Panc1 (cell line): ENCODE measurements at regions not wholly inside any gene's neighbourhood (a gene's known extent, or its start where the extent isn't known, plus 50 kb on each side); places are given as distances from the start of the nearest gene placed in this dataset.

Source experiments
- ATAC-seq: fragments of 200-7000 bp; cut with Tn5 transposase; 2 replicates; pipeline ENCODE4 v1.9.1; 2020; ENCODE audit warnings: mild to moderate bottlenecking, moderate library complexity
- BruUV-seq: library from RNA; stranded (reverse); fragments of 400-500 nt; replicated peaks from 2 replicates; lab custom pipeline; 2021; lab: Mats Ljungman, UMichigan
- CTCF ChIA-PET: fragments of 300-600 bp; sonication (Branson Sonifier 250); formaldehyde crosslinking; loops from one replicate; lab custom pipeline; 2022; ENCODE audit warnings: antibody characterized with exemption; lab: Charles Lee
- POLR2A ChIA-PET: fragments of 300-600 bp; sonication (Branson Sonifier 250); formaldehyde crosslinking; loops from one replicate; lab custom pipeline; 2022; ENCODE audit warnings: antibody characterized with exemption; lab: Charles Lee
- DNase-seq: peaks from one replicate; pipeline ENCODE4 v3.0.0-alpha.2; 2010; ENCODE audit warnings: low read depth, low spot score
- H3K27ac ChIP-seq: 2 replicates; pipeline ENCODE4 v1.5.1; 2011; ENCODE audit warnings: mild to moderate bottlenecking, low read length, inconsistent platforms
- H3K27me3 ChIP-seq: fragments of 200-500 bp; sonication (Bioruptor generic); 2 replicates; pipeline ENCODE4 v1.6.0; 2014; ENCODE audit warnings: low read length, inconsistent platforms; ENCODE audit not compliant: control insufficient read depth, insufficient read depth
- H3K36me3 ChIP-seq: fragments of 200-500 bp; sonication (Bioruptor generic); 2 replicates; pipeline ENCODE4 v1.5.1; 2014; ENCODE audit warnings: inconsistent platforms, mild to moderate bottlenecking, low read length, moderate library complexity; ENCODE audit not compliant: control insufficient read depth, insufficient read depth
- H3K4me1 ChIP-seq: 2 replicates; pipeline ENCODE4 v1.5.1; 2011; ENCODE audit warnings: inconsistent platforms, mild to moderate bottlenecking, low read length, moderate library complexity; ENCODE audit not compliant: control insufficient read depth, insufficient read depth
- H3K4me3 ChIP-seq, 2 experiments: 2 replicates each; pipeline ENCODE4 v1.5.1; 2011 to 2012; ENCODE audit warnings: low read depth in 2 of 2, low read length in 2 of 2, mild to moderate bottlenecking in 2 of 2, inconsistent platforms in 1 of 2, moderate library complexity in 1 of 2
- H3K9me3 ChIP-seq: fragments of 200-500 bp; sonication (Bioruptor generic); 2 replicates; pipeline ENCODE4 v1.5.1; 2014; ENCODE audit warnings: low read depth, mild to moderate bottlenecking, inconsistent platforms, low read length, moderate library complexity; ENCODE audit not compliant: control insufficient read depth, insufficient read depth
- CTCF ChIP-seq: fragments of 450-650 bp; IDR thresholded peaks from 2 replicates; pipeline ENCODE4 v1.5.1; 2017; ENCODE audit warnings: mild to moderate bottlenecking
- POLR2AphosphoS5 ChIP-seq: IDR thresholded peaks from 2 replicates; pipeline ENCODE4 v1.6.1; 2012; ENCODE audit warnings: mild to moderate bottlenecking, low read depth, low read length, moderate library complexity
- SIN3A ChIP-seq: IDR thresholded peaks from 2 replicates; pipeline ENCODE4 v1.6.1; 2012; ENCODE audit warnings: low read depth, mild to moderate bottlenecking, low read length, moderate library complexity, borderline replicate concordance; ENCODE audit not compliant: insufficient read depth
- TCF7L2 ChIP-seq: IDR thresholded peaks from 2 replicates; pipeline ENCODE4 v1.6.1; 2011; ENCODE audit warnings: mild to moderate bottlenecking, low read depth, low read length, inconsistent platforms
- in situ Hi-C: cut with HindIII; loops from 2 replicates; pipeline ENCODE4 v1.10.0; 2016; ENCODE audit warnings: low sequenced_read_pairs, low pct_unique_long_range_greater_than_20kb
- intact Hi-C: fragments of 100-400 bp; cut with micrococcal nuclease; formaldehyde crosslinking; loops from one replicate; pipeline ENCODE4 v1.10.0; 2022; ENCODE audit not compliant: unreplicated experiment
- TF ChIP-seq, protein P1 (sequence below), 2 experiments: IDR thresholded peaks; 2 replicates each; pipeline ENCODE4 v1.6.1; 2011 to 2012; ENCODE audit warnings: low read depth in 2 of 2, control low read depth in 1 of 2, low read length in 1 of 2, mild to moderate bottlenecking in 1 of 2, moderate library complexity in 1 of 2; ENCODE audit not compliant: insufficient read depth in 1 of 2

DNA sequence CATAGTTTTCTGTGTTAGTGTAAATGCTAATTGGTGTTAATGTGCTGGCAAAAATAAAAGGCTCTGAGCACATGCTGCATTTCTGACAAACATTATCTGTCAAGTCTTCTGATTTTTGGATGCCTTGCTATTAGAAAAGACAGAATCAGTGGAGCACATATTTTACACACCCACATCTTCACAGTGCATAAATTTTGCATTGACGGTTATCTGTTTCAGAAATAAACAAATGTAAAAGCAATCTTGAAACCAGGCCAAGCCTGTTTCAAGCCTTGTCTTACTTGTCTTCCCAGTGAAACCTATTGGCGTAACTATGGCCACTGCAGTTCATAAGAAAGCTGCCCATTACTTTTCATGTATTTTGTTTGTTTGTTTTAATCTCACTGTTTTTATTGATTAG is 333.7 kb upstream of the CDH19 start:
- no TSS peak for BruUV-seq
- Histone ChIP-seq H3K27ac (no peak overlapping the region), H3K4me3 (no peak overlapping the region), H3K4me1 (no peaks in the 10 kb centered on the region), H3K36me3 (no peaks in the 10 kb centered on the region), H3K9me3 (no peaks in the 10 kb centered on the region), H3K27me3 (no peaks in the 10 kb centered on the region)
- ChIA-PET POLR2A (no interaction called here), CTCF (no interaction called here)
- TF ChIP-seq, protein P1, sequence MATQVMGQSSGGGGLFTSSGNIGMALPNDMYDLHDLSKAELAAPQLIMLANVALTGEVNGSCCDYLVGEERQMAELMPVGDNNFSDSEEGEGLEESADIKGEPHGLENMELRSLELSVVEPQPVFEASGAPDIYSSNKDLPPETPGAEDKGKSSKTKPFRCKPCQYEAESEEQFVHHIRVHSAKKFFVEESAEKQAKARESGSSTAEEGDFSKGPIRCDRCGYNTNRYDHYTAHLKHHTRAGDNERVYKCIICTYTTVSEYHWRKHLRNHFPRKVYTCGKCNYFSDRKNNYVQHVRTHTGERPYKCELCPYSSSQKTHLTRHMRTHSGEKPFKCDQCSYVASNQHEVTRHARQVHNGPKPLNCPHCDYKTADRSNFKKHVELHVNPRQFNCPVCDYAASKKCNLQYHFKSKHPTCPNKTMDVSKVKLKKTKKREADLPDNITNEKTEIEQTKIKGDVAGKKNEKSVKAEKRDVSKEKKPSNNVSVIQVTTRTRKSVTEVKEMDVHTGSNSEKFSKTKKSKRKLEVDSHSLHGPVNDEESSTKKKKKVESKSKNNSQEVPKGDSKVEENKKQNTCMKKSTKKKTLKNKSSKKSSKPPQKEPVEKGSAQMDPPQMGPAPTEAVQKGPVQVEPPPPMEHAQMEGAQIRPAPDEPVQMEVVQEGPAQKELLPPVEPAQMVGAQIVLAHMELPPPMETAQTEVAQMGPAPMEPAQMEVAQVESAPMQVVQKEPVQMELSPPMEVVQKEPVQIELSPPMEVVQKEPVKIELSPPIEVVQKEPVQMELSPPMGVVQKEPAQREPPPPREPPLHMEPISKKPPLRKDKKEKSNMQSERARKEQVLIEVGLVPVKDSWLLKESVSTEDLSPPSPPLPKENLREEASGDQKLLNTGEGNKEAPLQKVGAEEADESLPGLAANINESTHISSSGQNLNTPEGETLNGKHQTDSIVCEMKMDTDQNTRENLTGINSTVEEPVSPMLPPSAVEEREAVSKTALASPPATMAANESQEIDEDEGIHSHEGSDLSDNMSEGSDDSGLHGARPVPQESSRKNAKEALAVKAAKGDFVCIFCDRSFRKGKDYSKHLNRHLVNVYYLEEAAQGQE (IDR thresholded peaks at IDR 0.05; ENCODE audit: insufficient read depth in 1 of 2, low read depth in 2 of 2, low read length in 1 of 2) = no peak
- TF ChIP-seq TCF7L2 (no peak), CTCF (no peak), SIN3A (no peak), POLR2AphosphoS5 (no peak)
- ATAC-seq (no peak), DNase-seq (no peak)
- intact Hi-C loops = no loop called here
- in situ Hi-C loops = no loop called here

DNA sequence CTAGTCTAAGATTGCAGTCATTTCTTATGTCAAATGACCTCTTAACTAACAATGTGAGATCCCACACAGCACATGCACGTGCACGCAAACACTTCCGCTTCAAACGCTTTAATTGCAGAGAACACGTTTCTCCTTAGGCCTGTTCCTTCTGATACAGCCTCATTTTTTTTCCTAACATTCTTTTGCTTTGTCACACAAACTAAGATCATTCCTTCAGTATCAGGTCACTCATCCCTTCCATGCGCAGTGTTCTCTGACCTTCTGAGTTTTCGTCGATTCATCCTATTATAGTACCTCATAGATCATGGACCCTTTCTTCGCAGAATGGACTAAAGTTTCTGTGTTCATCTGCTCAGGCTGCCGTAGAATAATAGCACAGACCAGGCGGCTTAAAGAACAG is 327.1 kb upstream of the CDH19 start:
- CTCF ChIA-PET = no interaction called here
- Histone ChIP-seq H3K9me3 (no peaks in the 10 kb centered on the region), H3K4me1 (no peaks in the 10 kb centered on the region), H3K27ac (no peak overlapping the region), H3K27me3 (no peaks in the 10 kb centered on the region), H3K4me3 (no peak overlapping the region), H3K36me3 (no peaks in the 10 kb centered on the region)
- POLR2A ChIA-PET = no interaction called here
- no TSS peak for BruUV-seq
- no peak for TF ChIP-seq POLR2AphosphoS5
- no peak for TF ChIP-seq TCF7L2
- TF ChIP-seq SIN3A = no peak
- TF ChIP-seq, protein P1 (IDR thresholded peaks at IDR 0.05; ENCODE audit: insufficient read depth in 1 of 2, low read depth in 2 of 2, low read length in 1 of 2) = no peak
- no peak for TF ChIP-seq CTCF
- in situ Hi-C loops (no loop called here), intact Hi-C loops (no loop called here)
- no peak for DNase-seq
- no peak for ATAC-seq
